WERI-Rb-1 (cell line): ENCODE measurements at regions not wholly inside any gene's neighbourhood (a gene's known extent, or its start where the extent isn't known, plus 50 kb on each side); places are given as distances from the start of the nearest gene placed in this dataset.

Experiments
- DNase-seq: peaks from one replicate; pipeline ENCODE4 v3.0.0-alpha.2; 2020
- H3K27ac ChIP-seq: fragments of 250-450 bp; sonication (Bioruptor Pico); 2 replicates; pipeline ENCODE4 v1.5.1; 2020; ENCODE audit warnings: mild to moderate bottlenecking, moderate library complexity
- H3K27me3 ChIP-seq: fragments of 250-450 bp; sonication (Bioruptor Pico); 2 replicates; pipeline ENCODE4 v1.5.1; 2021; ENCODE audit warnings: mild to moderate bottlenecking, low read depth, moderate library complexity; ENCODE audit not compliant: insufficient read depth, severe bottlenecking
- H3K36me3 ChIP-seq: fragments of 250-450 bp; sonication (Bioruptor Pico); 2 replicates; pipeline ENCODE4 v1.5.1; 2020; ENCODE audit warnings: mild to moderate bottlenecking, moderate library complexity
- H3K4me3 ChIP-seq: 2 replicates; pipeline ENCODE4 v1.5.1; 2011; ENCODE audit warnings: low read depth, mild to moderate bottlenecking, control low read depth, low read length
- H3K9me3 ChIP-seq: fragments of 250-450 bp; sonication (Bioruptor Pico); 2 replicates; pipeline ENCODE4 v1.5.1; 2021; ENCODE audit warnings: mild to moderate bottlenecking, moderate library complexity; ENCODE audit not compliant: severe bottlenecking
- TF ChIP-seq, protein P1 (sequence below): IDR thresholded peaks from 2 replicates; pipeline ENCODE4 v1.5.1; 2011; ENCODE audit warnings: low read depth, mild to moderate bottlenecking, control low read depth, inconsistent platforms, low read length

DNA sequence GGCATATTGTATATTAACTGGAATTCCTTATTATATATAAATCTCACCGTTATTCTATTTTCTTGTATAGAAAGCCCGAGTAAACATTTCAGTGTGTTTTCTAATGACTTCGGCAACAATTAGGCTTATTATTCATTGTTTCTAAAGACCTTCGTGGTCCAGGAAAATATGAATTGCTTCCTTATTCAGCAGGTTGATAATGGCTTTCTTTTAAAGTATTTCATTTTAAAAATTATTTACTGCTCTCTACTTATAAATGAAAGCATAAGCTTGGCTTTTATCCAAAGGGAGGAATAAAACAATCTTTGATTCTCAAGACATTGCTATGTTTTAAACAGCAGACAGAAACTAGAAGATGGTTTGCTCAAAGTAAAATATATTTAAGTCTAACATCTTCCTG, 198.4 kb upstream of the RGS18 start:
- no peak for DNase-seq
- no peak overlapping the region for H3K27ac ChIP-seq
- no peaks in the 10 kb centered on the region for H3K27me3 ChIP-seq
- no peaks in the 10 kb centered on the region for H3K9me3 ChIP-seq
- TF ChIP-seq, protein P1, sequence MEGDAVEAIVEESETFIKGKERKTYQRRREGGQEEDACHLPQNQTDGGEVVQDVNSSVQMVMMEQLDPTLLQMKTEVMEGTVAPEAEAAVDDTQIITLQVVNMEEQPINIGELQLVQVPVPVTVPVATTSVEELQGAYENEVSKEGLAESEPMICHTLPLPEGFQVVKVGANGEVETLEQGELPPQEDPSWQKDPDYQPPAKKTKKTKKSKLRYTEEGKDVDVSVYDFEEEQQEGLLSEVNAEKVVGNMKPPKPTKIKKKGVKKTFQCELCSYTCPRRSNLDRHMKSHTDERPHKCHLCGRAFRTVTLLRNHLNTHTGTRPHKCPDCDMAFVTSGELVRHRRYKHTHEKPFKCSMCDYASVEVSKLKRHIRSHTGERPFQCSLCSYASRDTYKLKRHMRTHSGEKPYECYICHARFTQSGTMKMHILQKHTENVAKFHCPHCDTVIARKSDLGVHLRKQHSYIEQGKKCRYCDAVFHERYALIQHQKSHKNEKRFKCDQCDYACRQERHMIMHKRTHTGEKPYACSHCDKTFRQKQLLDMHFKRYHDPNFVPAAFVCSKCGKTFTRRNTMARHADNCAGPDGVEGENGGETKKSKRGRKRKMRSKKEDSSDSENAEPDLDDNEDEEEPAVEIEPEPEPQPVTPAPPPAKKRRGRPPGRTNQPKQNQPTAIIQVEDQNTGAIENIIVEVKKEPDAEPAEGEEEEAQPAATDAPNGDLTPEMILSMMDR = no peak
- no peaks in the 10 kb centered on the region for H3K36me3 ChIP-seq
- no peak overlapping the region for H3K4me3 ChIP-seq

- DNase-seq = no peak
- H3K27ac ChIP-seq = no peak overlapping the region
- TF ChIP-seq, protein P1 = no peak
- H3K36me3 ChIP-seq = no peaks in the 10 kb centered on the region
- H3K27me3 ChIP-seq = no peaks in the 10 kb centered on the region
- no peak overlapping the region for H3K4me3 ChIP-seq
- H3K9me3 ChIP-seq = no peaks in the 10 kb centered on the region
Measured at GRCh38 chr1:191963286-191963685, 195.0 kb upstream of the RGS18 start.

DNA sequence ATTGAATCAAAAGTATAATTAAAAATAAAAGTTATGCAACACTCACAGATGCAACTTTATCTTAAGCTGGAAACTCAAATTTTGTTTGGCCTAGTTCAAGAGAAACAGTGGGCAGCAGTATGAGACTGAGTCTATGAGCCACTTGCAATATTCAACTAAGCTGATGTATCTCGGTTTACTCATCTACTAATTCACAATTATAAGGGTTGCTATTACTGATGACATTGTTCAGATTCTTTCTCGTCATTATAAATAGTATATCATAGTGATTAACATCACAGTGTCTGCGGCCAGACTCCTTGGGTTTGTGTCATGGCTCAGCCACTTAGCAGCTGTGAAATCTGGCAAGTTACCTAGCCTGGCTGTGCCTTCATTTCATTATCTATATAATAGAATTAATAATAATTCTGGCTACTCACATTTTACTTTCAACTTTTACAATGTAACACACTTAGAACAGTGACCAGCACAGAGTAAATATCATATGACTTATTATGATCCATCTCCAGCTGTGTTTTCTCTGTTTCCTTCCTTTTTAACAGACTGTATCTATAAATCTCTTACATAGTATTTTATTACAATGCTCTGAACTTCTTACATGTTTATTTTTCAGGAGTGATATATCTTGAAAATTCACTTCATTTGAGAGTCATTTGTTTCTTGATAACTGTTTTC, 194.3 kb upstream of the RGS18 start:
- TF ChIP-seq, protein P1 = no peak
- Histone ChIP-seq H3K36me3 (no peaks in the 10 kb centered on the region), H3K9me3 (no peaks in the 10 kb centered on the region), H3K4me3 (no peak overlapping the region), H3K27me3 (no peaks in the 10 kb centered on the region), H3K27ac (no peak overlapping the region)
- DNase-seq = no peak

- Histone ChIP-seq H3K9me3 (no peaks in the 10 kb centered on the region), H3K27me3 (no peaks in the 10 kb centered on the region), H3K4me3 (no peak overlapping the region), H3K36me3 (no peaks in the 10 kb centered on the region), H3K27ac (no peak overlapping the region)
- DNase-seq = no peak
- TF ChIP-seq, protein P1 = no peak
Measured at GRCh38 chr1:191969290-191969689, 189.0 kb upstream of the RGS18 start.

DNA sequence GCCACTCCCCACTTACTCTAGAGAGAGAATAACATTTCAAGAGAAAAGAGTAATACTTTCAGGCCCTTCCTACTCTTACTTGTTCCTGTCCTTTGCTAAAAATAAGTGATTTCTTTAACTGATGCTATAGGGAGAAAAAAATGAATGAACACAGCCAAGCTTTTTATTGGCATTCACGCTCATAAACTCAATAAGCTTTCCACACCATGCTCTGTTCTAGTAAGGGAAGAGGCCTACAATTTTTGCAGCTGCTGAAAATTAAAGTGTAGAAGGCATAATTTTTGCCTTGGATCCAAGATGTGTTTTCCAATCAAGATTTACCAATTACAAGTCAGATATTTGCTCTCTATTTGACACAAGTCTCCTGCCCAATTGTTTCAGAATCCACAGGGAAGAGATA, 188.1 kb upstream of the RGS18 start:
- TF ChIP-seq, protein P1 = no peak
- DNase-seq = no peak
- H3K4me3 ChIP-seq = no peak overlapping the region
- H3K36me3 ChIP-seq = no peaks in the 10 kb centered on the region
- no peaks in the 10 kb centered on the region for H3K27me3 ChIP-seq
- H3K27ac ChIP-seq = no peak overlapping the region
- H3K9me3 ChIP-seq = no peaks in the 10 kb centered on the region

DNA sequence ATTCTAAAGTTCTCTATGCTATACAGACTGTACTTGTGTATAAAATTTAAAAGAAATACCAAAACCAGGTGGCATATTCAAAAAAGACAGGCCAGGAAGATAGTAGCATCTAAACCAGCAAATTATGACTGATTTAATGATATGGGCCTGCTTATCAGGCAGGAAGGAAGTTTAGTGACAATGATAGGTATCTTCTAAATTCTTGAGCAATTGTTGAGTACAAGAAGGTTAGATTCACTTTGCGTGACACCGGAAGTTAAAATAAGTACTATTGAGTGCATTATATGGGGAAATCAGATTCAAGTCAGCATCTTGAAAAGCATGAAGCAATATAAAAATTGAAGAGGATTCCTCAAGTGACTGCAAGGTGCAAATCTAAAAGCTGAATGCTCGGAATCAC, 186.8 kb upstream of the RGS18 start:
- Histone ChIP-seq H3K27me3 (no peaks in the 10 kb centered on the region), H3K9me3 (no peaks in the 10 kb centered on the region), H3K4me3 (no peak overlapping the region), H3K36me3 (no peaks in the 10 kb centered on the region), H3K27ac (no peak overlapping the region)
- no peak for DNase-seq
- TF ChIP-seq, protein P1 = no peak
